ENCODE measurements at regions not wholly inside any gene's neighbourhood (a gene's known extent, or its start where the extent isn't known, plus 50 kb on each side); places are given as distances from the start of the nearest gene placed in this dataset.

DNA sequence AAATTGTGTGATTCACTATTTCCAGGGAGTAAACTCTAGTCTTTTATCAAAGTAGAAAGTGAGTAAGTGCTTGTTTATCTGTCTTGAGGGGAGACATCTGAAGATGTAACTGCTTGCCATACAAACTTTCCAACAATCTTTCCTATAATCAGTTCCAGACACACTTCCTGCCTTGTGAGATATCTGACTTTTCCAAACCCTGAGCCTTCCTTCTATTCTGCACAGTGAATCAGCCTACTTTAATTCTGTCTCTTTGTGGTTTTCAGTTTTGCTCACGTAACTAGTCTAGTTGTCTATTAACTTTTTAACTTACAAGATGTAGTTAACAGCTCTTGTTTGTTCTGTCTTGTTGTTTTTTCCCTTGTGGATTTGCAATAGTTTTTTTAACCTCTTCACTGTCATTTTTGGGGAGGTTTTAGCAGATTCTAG, 947.8 kb downstream of the C4orf33 start:
- H3K36me3 Mint-ChIP-seq (ENCODE audit: low read depth): no peaks in the 10 kb centered on the region
- peaks cover 25% of the 10 kb centered on the region for H3K4me1 Mint-ChIP-seq (ENCODE audit: low read depth)
- H3K27ac Mint-ChIP-seq (ENCODE audit: unreplicated experiment): no peak overlapping the region
- peaks cover 3% of the 10 kb centered on the region for H3K9me3 Mint-ChIP-seq (ENCODE audit: low read depth)
- no peak overlapping the region for H3K4me3 Mint-ChIP-seq (ENCODE audit: unreplicated experiment)
- TF ChIP-seq, protein P1, sequence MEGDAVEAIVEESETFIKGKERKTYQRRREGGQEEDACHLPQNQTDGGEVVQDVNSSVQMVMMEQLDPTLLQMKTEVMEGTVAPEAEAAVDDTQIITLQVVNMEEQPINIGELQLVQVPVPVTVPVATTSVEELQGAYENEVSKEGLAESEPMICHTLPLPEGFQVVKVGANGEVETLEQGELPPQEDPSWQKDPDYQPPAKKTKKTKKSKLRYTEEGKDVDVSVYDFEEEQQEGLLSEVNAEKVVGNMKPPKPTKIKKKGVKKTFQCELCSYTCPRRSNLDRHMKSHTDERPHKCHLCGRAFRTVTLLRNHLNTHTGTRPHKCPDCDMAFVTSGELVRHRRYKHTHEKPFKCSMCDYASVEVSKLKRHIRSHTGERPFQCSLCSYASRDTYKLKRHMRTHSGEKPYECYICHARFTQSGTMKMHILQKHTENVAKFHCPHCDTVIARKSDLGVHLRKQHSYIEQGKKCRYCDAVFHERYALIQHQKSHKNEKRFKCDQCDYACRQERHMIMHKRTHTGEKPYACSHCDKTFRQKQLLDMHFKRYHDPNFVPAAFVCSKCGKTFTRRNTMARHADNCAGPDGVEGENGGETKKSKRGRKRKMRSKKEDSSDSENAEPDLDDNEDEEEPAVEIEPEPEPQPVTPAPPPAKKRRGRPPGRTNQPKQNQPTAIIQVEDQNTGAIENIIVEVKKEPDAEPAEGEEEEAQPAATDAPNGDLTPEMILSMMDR (IDR thresholded peaks at IDR 0.05): no peak
- no peak for DNase-seq (ENCODE audit: low spot score)
- no peaks in the 10 kb centered on the region for H3K27me3 Mint-ChIP-seq (ENCODE audit: low read depth)

GRCh38 chr4:130044788-130045531, 949.0 kb downstream of the C4orf33 start:
- Mint-ChIP-seq H3K4me1 (ENCODE audit: low read depth) (peaks cover 25% of the 10 kb centered on the region), H3K27ac (ENCODE audit: unreplicated experiment) (no peak overlapping the region), H3K4me3 (ENCODE audit: unreplicated experiment) (no peak overlapping the region), H3K36me3 (ENCODE audit: low read depth) (peaks cover 2% of the 10 kb centered on the region), H3K9me3 (ENCODE audit: low read depth) (peaks cover 3% of the 10 kb centered on the region), H3K27me3 (ENCODE audit: low read depth) (no peaks in the 10 kb centered on the region)
- no peak for DNase-seq (ENCODE audit: low spot score)
- TF ChIP-seq, protein P1 (IDR thresholded peaks at IDR 0.05): no peak

GRCh38 chr4:130053723-130054122, 957.8 kb downstream of the C4orf33 start:
- Mint-ChIP-seq H3K27ac (ENCODE audit: unreplicated experiment) (no peak overlapping the region), H3K4me1 (ENCODE audit: low read depth) (no peaks in the 10 kb centered on the region), H3K4me3 (ENCODE audit: unreplicated experiment) (no peak overlapping the region), H3K9me3 (ENCODE audit: low read depth) (peaks cover 10% of the 10 kb centered on the region), H3K27me3 (ENCODE audit: low read depth) (no peaks in the 10 kb centered on the region), H3K36me3 (ENCODE audit: low read depth) (peaks cover 2% of the 10 kb centered on the region)
- DNase-seq (ENCODE audit: low spot score): no peak
- TF ChIP-seq, protein P1 (IDR thresholded peaks at IDR 0.05): no peak

DNA sequence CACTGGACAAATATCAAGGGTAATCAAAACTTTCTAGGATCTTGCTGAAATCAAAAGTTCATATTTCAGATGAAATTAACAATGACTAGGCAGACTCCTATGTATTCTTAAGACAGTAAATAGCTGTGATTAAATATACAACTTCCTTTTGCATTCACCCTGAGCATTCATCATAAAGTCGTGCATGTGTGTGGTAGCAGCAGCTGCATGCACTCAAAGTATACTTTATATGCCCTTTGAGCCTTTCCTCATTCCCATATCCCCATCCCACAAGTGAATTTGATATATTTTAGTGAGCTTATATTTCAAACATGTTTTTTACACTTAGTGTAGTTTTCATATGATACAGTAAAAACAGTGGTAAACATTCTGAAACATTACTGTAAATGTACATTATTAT, 959.0 kb downstream of the C4orf33 start:
- H3K27ac Mint-ChIP-seq (ENCODE audit: unreplicated experiment): no peak overlapping the region
- no peak overlapping the region for H3K4me3 Mint-ChIP-seq (ENCODE audit: unreplicated experiment)
- TF ChIP-seq, protein P1 (IDR thresholded peaks at IDR 0.05): no peak
- no peaks in the 10 kb centered on the region for H3K4me1 Mint-ChIP-seq (ENCODE audit: low read depth)
- H3K27me3 Mint-ChIP-seq (ENCODE audit: low read depth): no peaks in the 10 kb centered on the region
- DNase-seq (ENCODE audit: low spot score): no peak
- H3K36me3 Mint-ChIP-seq (ENCODE audit: low read depth): no peaks in the 10 kb centered on the region
- H3K9me3 Mint-ChIP-seq (ENCODE audit: low read depth): peaks cover 10% of the 10 kb centered on the region

DNA sequence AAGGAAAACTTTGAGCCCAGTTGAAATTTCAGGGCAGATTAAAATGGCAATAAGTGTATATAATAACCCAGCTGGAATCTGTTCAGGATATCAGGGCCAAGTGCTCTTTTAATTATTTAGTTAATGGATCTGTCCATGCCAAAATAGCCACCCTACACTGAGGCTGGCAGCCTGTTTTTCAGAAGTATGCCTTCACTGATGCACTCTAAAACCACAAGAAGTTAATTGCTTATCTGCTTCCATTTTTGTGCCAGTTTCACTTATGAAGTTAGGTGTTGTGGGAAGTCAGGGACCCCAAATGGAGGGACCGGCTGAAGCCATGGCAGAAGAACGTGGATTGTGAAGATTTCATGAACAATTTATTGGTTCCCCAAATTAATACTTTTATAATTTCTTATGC, 960.3 kb downstream of the C4orf33 start:
- TF ChIP-seq, protein P1 (IDR thresholded peaks at IDR 0.05): no peak
- DNase-seq (ENCODE audit: low spot score): no peak
- H3K36me3 Mint-ChIP-seq (ENCODE audit: low read depth): no peaks in the 10 kb centered on the region
- no peak overlapping the region for H3K4me3 Mint-ChIP-seq (ENCODE audit: unreplicated experiment)
- no peaks in the 10 kb centered on the region for H3K27me3 Mint-ChIP-seq (ENCODE audit: low read depth)
- peaks cover 8% of the 10 kb centered on the region for H3K9me3 Mint-ChIP-seq (ENCODE audit: low read depth)
- H3K27ac Mint-ChIP-seq (ENCODE audit: unreplicated experiment): no peak overlapping the region
- H3K4me1 Mint-ChIP-seq (ENCODE audit: low read depth): no peaks in the 10 kb centered on the region

All from chondrocyte (in vitro differentiated cells).